ENCODE measurements at regions not wholly inside any gene's neighbourhood (a gene's known extent, or its start where the extent isn't known, plus 50 kb on each side); places are given as distances from the start of the nearest gene placed in this dataset.
A peak's percentile ranks its signal among the peaks of the same experiment; 100 is the strongest.
"Not testable (repeated sequence)": the region's sequence is repeated elsewhere in the genome, so short reads cannot be mapped to it uniquely, and the experiment has no call there.

- no peak overlapping the region for H3K4me3 Mint-ChIP-seq
- H3K36me3 Mint-ChIP-seq (ENCODE audit: low read depth), result no peaks in the 10 kb centered on the region
- intact Hi-C loops (cut with micrococcal nuclease), result no loop called here
- no peak overlapping the region for H3K27ac Mint-ChIP-seq
- H3K9me3 Mint-ChIP-seq, result no peaks in the 10 kb centered on the region
- H3K4me1 Mint-ChIP-seq (ENCODE audit: low read depth), result peaks cover 14% of the 10 kb centered on the region
- H3K27me3 Mint-ChIP-seq, result no peaks in the 10 kb centered on the region
Observed at GRCh38 chr10:28354511-28354910, 51.6 kb upstream of the MPP7 start.

DNA sequence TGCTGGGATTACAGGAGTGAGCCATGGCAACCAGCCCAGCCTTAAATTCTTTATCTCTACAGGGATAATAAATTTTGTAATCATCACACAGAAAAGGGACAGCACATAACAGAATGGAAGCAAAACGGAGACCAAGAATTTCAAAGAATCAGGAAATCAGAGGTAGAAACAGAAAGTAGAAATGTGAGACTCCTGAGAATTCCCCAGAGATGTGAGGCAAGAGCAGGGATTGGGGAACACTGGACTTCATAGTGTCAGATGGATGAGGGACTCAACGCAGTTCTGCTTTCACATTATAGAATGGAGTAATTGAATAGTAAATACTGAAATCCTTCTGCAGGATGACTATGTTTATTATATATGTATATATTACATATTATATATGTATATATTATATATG, 52.5 kb upstream of the MPP7 start:
- H3K9me3 Mint-ChIP-seq, result no peaks in the 10 kb centered on the region
- H3K4me3 Mint-ChIP-seq, result no peak overlapping the region
- H3K27me3 Mint-ChIP-seq, result no peaks in the 10 kb centered on the region
- H3K4me1 Mint-ChIP-seq (ENCODE audit: low read depth), result peaks cover 15% of the 10 kb centered on the region
- no peaks in the 10 kb centered on the region for H3K36me3 Mint-ChIP-seq (ENCODE audit: low read depth)
- intact Hi-C loops (cut with micrococcal nuclease), result no loop called here
- H3K27ac Mint-ChIP-seq, result no peak overlapping the region

DNA sequence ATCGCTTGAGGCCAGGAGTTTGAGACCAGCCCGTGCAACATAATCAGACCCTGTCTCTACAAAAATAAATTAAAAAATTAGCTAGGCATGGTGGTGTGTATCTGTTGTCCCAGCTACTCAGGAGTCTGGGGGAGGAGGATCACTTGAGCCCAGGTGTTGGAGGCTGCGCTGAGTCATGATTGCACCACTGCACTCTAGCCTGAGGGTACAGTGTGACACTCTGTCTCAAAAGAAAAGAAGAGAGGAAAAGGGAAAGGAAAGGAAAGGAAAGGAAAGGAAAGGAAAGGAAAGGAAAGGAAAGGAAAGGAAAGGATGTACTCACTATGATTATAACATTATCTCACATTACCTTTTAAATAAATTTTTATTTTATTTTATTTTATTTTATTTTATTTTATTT, 56.5 kb upstream of the MPP7 start:
- no peaks in the 10 kb centered on the region for H3K36me3 Mint-ChIP-seq (ENCODE audit: low read depth)
- no peak overlapping the region for H3K4me3 Mint-ChIP-seq
- no peak overlapping the region for H3K27ac Mint-ChIP-seq

GRCh38 chr10:28360175-28360574, 57.3 kb upstream of the MPP7 start:
- no peaks in the 10 kb centered on the region for H3K27me3 Mint-ChIP-seq
- no peak overlapping the region for H3K27ac Mint-ChIP-seq
- H3K9me3 Mint-ChIP-seq, result no peaks in the 10 kb centered on the region
- H3K4me3 Mint-ChIP-seq, result no peak overlapping the region
- no peaks in the 10 kb centered on the region for H3K36me3 Mint-ChIP-seq (ENCODE audit: low read depth)
- intact Hi-C loops (cut with micrococcal nuclease), result no loop called here
- H3K4me1 Mint-ChIP-seq (ENCODE audit: low read depth), result peaks cover 22% of the 10 kb centered on the region

More for the DNA sequence above, 56.5 kb upstream of the MPP7 start:
- peaks cover 22% of the 10 kb centered on the region for H3K4me1 Mint-ChIP-seq (ENCODE audit: low read depth)
- H3K27me3 Mint-ChIP-seq, result no peaks in the 10 kb centered on the region
- H3K9me3 Mint-ChIP-seq, result no peaks in the 10 kb centered on the region
- intact Hi-C loops (cut with micrococcal nuclease), result no loop called here

DNA sequence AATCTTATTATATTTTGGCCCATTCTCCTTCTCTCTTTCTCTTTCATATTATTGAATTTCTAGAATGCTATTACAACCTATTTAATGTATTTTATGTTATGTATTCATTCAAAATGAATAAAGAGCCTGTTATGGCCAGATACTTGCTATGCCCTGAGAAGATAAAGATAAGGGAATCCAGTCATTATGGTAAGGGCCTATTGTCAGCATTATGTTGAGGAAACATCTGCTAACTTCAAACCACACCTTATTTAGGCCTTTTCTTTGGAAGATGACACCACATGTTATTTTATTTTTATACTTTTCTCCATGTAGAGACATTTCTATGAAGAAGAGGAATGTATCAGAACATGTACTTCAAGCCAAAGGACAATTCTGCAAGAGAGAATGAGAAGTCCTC, 60.5 kb upstream of the MPP7 start:
- Mint-ChIP-seq H3K36me3 (ENCODE audit: low read depth) (no peaks in the 10 kb centered on the region), H3K27me3 (peaks cover 3% of the 10 kb centered on the region), H3K9me3 (no peaks in the 10 kb centered on the region), H3K4me3 (no peak overlapping the region), H3K27ac (no peak overlapping the region), H3K4me1 (ENCODE audit: low read depth) (peaks cover 49% of the 10 kb centered on the region)
- intact Hi-C loops (cut with micrococcal nuclease), result no loop called here

GRCh38 chr10:28365840-28366239, 63.0 kb upstream of the MPP7 start:
- no peaks in the 10 kb centered on the region for H3K9me3 Mint-ChIP-seq
- intact Hi-C loops (cut with micrococcal nuclease), result loop anchor here (5.0 kb wide), 1 partner anchor 34 kb away; no protein-coding TSS in a partner anchor
- H3K27ac Mint-ChIP-seq, result no peak overlapping the region
- H3K27me3 Mint-ChIP-seq, result peaks cover 7% of the 10 kb centered on the region
- H3K4me1 Mint-ChIP-seq (ENCODE audit: low read depth), result peaks cover 51% of the 10 kb centered on the region
- H3K36me3 Mint-ChIP-seq (ENCODE audit: low read depth), result no peaks in the 10 kb centered on the region
- no peak overlapping the region for H3K4me3 Mint-ChIP-seq

GRCh38 chr10:28366994-28367393, 64.1 kb upstream of the MPP7 start:
- Mint-ChIP-seq H3K4me3 (no peak overlapping the region), H3K4me1 (ENCODE audit: low read depth) (peaks cover 51% of the 10 kb centered on the region), H3K27me3 (peaks cover 7% of the 10 kb centered on the region), H3K27ac (no peak overlapping the region), H3K9me3 (no peaks in the 10 kb centered on the region), H3K36me3 (ENCODE audit: low read depth) (no peaks in the 10 kb centered on the region)
- intact Hi-C loops (cut with micrococcal nuclease), result loop anchor here (5.0 kb wide), 1 partner anchor 35 kb away; no protein-coding TSS in a partner anchor

GRCh38 chr10:28367413-28367812, 64.5 kb upstream of the MPP7 start:
- peak overlapping the region; percentile 43 for H3K27ac Mint-ChIP-seq
- no peaks in the 10 kb centered on the region for H3K9me3 Mint-ChIP-seq
- H3K4me1 Mint-ChIP-seq (ENCODE audit: low read depth), result peaks cover 48% of the 10 kb centered on the region
- H3K4me3 Mint-ChIP-seq, result no peak overlapping the region
- H3K36me3 Mint-ChIP-seq (ENCODE audit: low read depth), result no peaks in the 10 kb centered on the region
- intact Hi-C loops (cut with micrococcal nuclease), result loop anchor here (5.0 kb wide), 1 partner anchor 35 kb away; no protein-coding TSS in a partner anchor
- H3K27me3 Mint-ChIP-seq, result peaks cover 7% of the 10 kb centered on the region

DNA sequence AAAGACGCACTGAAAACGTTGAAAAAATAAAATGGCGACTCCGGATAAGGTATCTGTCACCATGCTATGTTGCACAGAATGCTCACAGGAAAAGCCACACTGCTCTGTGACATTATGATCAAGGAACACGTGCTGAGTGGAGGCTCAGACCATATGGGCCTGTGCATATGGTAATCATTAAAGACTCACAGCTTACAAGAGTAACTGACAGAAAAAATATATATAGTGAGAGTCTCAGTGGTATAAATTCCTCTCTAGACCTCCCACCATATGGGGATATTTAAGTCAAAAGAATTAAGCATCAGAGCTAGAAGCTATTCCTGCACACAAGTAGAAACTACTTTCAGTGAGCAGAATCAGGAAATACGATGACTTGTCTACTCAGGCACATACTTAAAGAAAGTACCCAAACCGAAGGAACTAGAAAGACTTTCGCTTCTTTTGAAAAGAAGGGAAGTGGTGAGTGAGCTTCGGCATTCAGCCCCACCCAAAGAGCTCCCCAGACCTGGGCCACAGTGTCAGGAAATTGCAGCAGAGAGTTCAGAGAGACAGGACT, 65.1 kb upstream of the MPP7 start:
- intact Hi-C loops (cut with micrococcal nuclease), result loop anchor here (5.0 kb wide), 1 partner anchor 36 kb away; no protein-coding TSS in a partner anchor
- no peaks in the 10 kb centered on the region for H3K9me3 Mint-ChIP-seq

DNA sequence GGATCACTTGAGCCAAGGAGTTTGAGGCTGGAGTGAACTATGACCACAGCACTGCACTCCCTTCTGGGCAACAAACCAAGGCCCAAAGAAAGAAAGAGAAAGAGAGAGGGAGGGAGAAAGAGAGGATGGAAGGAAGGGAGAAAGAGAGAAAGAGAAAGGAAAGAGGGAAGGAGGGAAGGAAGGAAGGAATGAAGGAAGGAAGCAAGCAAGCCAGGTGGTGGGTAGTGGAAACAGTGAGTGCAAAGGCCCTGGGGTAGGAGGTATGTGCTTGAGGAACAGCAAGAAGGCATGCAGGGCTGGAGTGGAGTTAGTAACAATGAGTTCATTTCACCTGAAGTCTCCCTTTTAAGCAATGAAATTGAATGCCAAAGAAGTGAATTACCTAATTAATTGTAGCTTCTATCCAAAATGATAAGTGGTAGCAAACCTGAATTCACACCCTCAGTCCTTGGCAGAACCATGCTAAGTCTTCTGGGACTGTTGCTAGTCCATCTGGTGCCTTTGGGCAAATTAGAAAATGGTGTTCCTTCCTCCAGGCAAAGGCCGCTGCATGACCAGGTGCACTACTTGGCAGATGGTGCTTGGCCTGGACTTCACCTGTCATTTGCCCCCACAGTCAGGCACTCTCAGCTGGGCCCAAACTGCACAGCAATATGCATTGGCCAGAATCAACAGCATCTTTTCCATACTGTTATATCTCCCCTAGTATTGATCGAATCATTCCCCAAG, 67.4 kb upstream of the MPP7 start:
- Mint-ChIP-seq H3K36me3 (ENCODE audit: low read depth) (no peaks in the 10 kb centered on the region), H3K27ac (no peak overlapping the region), H3K27me3 (peaks cover 6% of the 10 kb centered on the region), H3K4me1 (ENCODE audit: low read depth) (peaks cover 43% of the 10 kb centered on the region), H3K4me3 (no peak overlapping the region), H3K9me3 (no peaks in the 10 kb centered on the region)
- intact Hi-C loops (cut with micrococcal nuclease), result no loop called here

More for the DNA sequence above, 65.1 kb upstream of the MPP7 start:
- H3K4me1 Mint-ChIP-seq (ENCODE audit: low read depth), result peaks cover 43% of the 10 kb centered on the region
- peak overlapping the region; percentile 55 for H3K4me3 Mint-ChIP-seq
- H3K36me3 Mint-ChIP-seq (ENCODE audit: low read depth), result no peaks in the 10 kb centered on the region
- peaks cover 7% of the 10 kb centered on the region for H3K27me3 Mint-ChIP-seq
- H3K27ac Mint-ChIP-seq, result peak overlapping the region; percentile 43

GRCh38 chr10:28371638-28372037, 68.8 kb upstream of the MPP7 start:
- peaks cover 44% of the 10 kb centered on the region for H3K4me1 Mint-ChIP-seq (ENCODE audit: low read depth)
- H3K27me3 Mint-ChIP-seq; H3K4me3 Mint-ChIP-seq; H3K27ac Mint-ChIP-seq; H3K9me3 Mint-ChIP-seq; intact Hi-C loops (cut with micrococcal nuclease); H3K36me3 Mint-ChIP-seq (ENCODE audit: low read depth): not testable (repeated sequence)

DNA sequence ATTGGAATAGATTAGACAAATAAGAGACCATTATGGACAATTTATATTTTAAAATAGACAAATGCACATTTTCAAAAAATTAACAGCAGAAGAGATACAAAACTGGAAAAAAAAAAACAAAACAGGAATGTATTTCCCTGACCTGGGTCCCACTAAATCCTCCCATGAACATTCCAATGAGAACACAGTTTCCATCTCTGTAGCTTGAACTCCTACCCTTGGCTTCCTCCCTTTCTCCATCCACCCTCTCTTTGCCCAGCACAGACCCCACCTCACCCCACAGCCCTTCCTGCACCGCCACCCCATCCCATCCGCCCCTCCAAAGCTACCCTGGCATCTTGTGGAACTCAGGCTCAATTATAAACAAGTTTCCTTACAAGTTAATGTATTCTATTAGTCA, 71.2 kb upstream of the MPP7 start:
- Mint-ChIP-seq H3K4me1 (ENCODE audit: low read depth) (peaks cover 34% of the 10 kb centered on the region), H3K9me3 (no peaks in the 10 kb centered on the region), H3K27ac (no peak overlapping the region), H3K36me3 (ENCODE audit: low read depth) (no peaks in the 10 kb centered on the region), H3K27me3 (peaks cover 3% of the 10 kb centered on the region), H3K4me3 (no peak overlapping the region)
- intact Hi-C loops (cut with micrococcal nuclease), result no loop called here

DNA sequence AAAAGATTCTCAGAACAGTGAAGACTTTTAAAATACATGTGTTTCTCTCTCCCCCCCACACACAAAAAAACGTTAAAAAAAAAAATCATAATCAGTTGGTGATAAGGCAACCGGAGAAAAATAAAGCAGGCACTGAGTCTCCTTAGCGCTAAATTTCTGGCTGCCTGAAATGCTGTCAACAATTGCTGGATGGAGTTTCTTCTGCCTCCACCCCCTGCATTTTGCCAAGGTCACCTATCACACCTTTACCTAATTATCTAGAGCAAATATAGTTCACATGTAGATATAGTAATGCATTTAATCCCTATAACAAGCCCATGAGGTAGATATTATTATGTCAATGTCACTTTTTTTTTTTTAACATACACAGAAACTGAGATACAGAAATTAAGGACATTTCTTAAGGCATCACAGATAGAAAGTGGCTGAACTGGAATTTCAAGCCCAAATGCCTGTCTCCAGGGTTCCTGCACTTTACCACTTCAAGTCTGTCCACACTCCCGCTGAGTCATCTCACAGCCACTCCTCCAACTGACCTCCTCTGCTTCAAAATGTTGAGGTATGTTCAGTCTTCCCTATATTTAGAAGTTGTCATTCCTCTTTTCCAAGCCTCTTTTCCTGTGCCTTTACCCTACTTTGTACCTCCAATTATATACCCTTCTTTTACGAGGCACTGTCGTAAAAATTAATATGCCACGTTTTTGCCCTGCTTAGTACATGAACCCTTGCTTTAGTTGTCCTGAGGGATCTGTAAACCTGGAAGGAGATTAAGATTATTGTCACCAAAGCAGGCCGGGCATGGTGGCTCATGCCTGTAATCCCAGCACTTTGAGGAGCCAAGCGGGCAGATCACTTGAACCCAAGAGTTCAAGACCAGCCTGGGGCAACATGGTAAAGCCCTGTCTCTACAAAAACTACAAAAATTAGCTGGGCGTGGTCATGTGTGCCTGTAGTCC, 72.8 kb upstream of the MPP7 start:
- Mint-ChIP-seq H3K36me3 (ENCODE audit: low read depth) (no peaks in the 10 kb centered on the region), H3K27ac (no peak overlapping the region), H3K4me3 (no peak overlapping the region), H3K4me1 (ENCODE audit: low read depth) (peaks cover 42% of the 10 kb centered on the region), H3K27me3 (no peaks in the 10 kb centered on the region), H3K9me3 (no peaks in the 10 kb centered on the region)
- intact Hi-C loops (cut with micrococcal nuclease), result no loop called here
